ENCODE measurements at regions not wholly inside any gene's neighbourhood (a gene's known extent, or its start where the extent isn't known, plus 50 kb on each side); places are given as distances from the start of the nearest gene placed in this dataset.

GRCh38 chr6:166743406-166744222 lies 116.6 kb upstream of the RPS6KA2 start:
- Histone ChIP-seq H3K9ac (ENCODE audit: low read length) (no peak overlapping the region), H3K27me3 (ENCODE audit: control insufficient read depth, insufficient read depth, low read length) (no peaks in the 10 kb centered on the region), H3K36me3 (ENCODE audit: control insufficient read depth, low read depth, low read length) (no peaks in the 10 kb centered on the region), H3K9me3 (ENCODE audit: control insufficient read depth, low read depth, low read length) (no peaks in the 10 kb centered on the region), H3K4me1 (ENCODE audit: control insufficient read depth, low read depth, low read length) (peaks cover 13% of the 10 kb centered on the region), H3K27ac (ENCODE audit: low read length) (no peak overlapping the region), H3K4me3 (ENCODE audit: low read length) (no peak overlapping the region)

- H3K4me3 ChIP-seq (ENCODE audit: low read length), result no peak overlapping the region
- H3K27me3 ChIP-seq (ENCODE audit: control insufficient read depth, insufficient read depth, low read length), result no peaks in the 10 kb centered on the region
These were observed 115.9 kb upstream of the RPS6KA2 start for GRCh38 chr6:166742981-166743380.

GRCh38 chr6:166739976-166740318 lies 112.9 kb upstream of the RPS6KA2 start:
- H3K27me3 ChIP-seq (ENCODE audit: control insufficient read depth, insufficient read depth, low read length), result no peaks in the 10 kb centered on the region
- no peak overlapping the region for H3K9ac ChIP-seq (ENCODE audit: low read length)
- no peak overlapping the region for H3K27ac ChIP-seq (ENCODE audit: low read length)
- no peak overlapping the region for H3K4me3 ChIP-seq (ENCODE audit: low read length)
- no peaks in the 10 kb centered on the region for H3K36me3 ChIP-seq (ENCODE audit: control insufficient read depth, low read depth, low read length)
- H3K4me1 ChIP-seq (ENCODE audit: control insufficient read depth, low read depth, low read length), result peaks cover 7% of the 10 kb centered on the region
- no peaks in the 10 kb centered on the region for H3K9me3 ChIP-seq (ENCODE audit: control insufficient read depth, low read depth, low read length)

More at GRCh38 chr6:166742981-166743380, 115.9 kb upstream of the RPS6KA2 start:
- H3K9me3 ChIP-seq (ENCODE audit: control insufficient read depth, low read depth, low read length), result no peaks in the 10 kb centered on the region
- no peaks in the 10 kb centered on the region for H3K36me3 ChIP-seq (ENCODE audit: control insufficient read depth, low read depth, low read length)
- H3K9ac ChIP-seq (ENCODE audit: low read length), result no peak overlapping the region
- H3K4me1 ChIP-seq (ENCODE audit: control insufficient read depth, low read depth, low read length), result peaks cover 11% of the 10 kb centered on the region
- no peak overlapping the region for H3K27ac ChIP-seq (ENCODE audit: low read length)

GRCh38 chr6:166739117-166739975 lies 112.3 kb upstream of the RPS6KA2 start:
- Histone ChIP-seq H3K4me3 (ENCODE audit: low read length) (no peak overlapping the region), H3K36me3 (ENCODE audit: control insufficient read depth, low read depth, low read length) (no peaks in the 10 kb centered on the region), H3K27ac (ENCODE audit: low read length) (no peak overlapping the region), H3K4me1 (ENCODE audit: control insufficient read depth, low read depth, low read length) (peaks cover 7% of the 10 kb centered on the region), H3K27me3 (ENCODE audit: control insufficient read depth, insufficient read depth, low read length) (no peaks in the 10 kb centered on the region), H3K9me3 (ENCODE audit: control insufficient read depth, low read depth, low read length) (no peaks in the 10 kb centered on the region), H3K9ac (ENCODE audit: low read length) (no peak overlapping the region)

GRCh38 chr6:166738386-166739116 lies 111.5 kb upstream of the RPS6KA2 start:
- Histone ChIP-seq H3K9ac (ENCODE audit: low read length) (no peak overlapping the region), H3K9me3 (ENCODE audit: control insufficient read depth, low read depth, low read length) (no peaks in the 10 kb centered on the region), H3K36me3 (ENCODE audit: control insufficient read depth, low read depth, low read length) (no peaks in the 10 kb centered on the region), H3K4me1 (ENCODE audit: control insufficient read depth, low read depth, low read length) (peaks cover 7% of the 10 kb centered on the region), H3K4me3 (ENCODE audit: low read length) (no peak overlapping the region), H3K27me3 (ENCODE audit: control insufficient read depth, insufficient read depth, low read length) (no peaks in the 10 kb centered on the region), H3K27ac (ENCODE audit: low read length) (no peak overlapping the region)

GRCh38 chr6:166737261-166737660 lies 110.2 kb upstream of the RPS6KA2 start:
- Histone ChIP-seq H3K36me3 (ENCODE audit: control insufficient read depth, low read depth, low read length) (no peaks in the 10 kb centered on the region), H3K4me1 (ENCODE audit: control insufficient read depth, low read depth, low read length) (peaks cover 7% of the 10 kb centered on the region), H3K9ac (ENCODE audit: low read length) (no peak overlapping the region), H3K9me3 (ENCODE audit: control insufficient read depth, low read depth, low read length) (no peaks in the 10 kb centered on the region), H3K27me3 (ENCODE audit: control insufficient read depth, insufficient read depth, low read length) (no peaks in the 10 kb centered on the region), H3K27ac (ENCODE audit: low read length) (no peak overlapping the region), H3K4me3 (ENCODE audit: low read length) (no peak overlapping the region)

- H3K36me3 ChIP-seq (ENCODE audit: control insufficient read depth, low read depth, low read length), result no peaks in the 10 kb centered on the region
- H3K27ac ChIP-seq (ENCODE audit: low read length), result no peak overlapping the region
These were observed 109.6 kb upstream of the RPS6KA2 start for GRCh38 chr6:166736634-166737033.

GRCh38 chr6:166733900-166734299 lies 106.8 kb upstream of the RPS6KA2 start:
- no peaks in the 10 kb centered on the region for H3K9me3 ChIP-seq (ENCODE audit: control insufficient read depth, low read depth, low read length)
- H3K9ac ChIP-seq (ENCODE audit: low read length), result no peak overlapping the region
- no peak overlapping the region for H3K27ac ChIP-seq (ENCODE audit: low read length)
- H3K4me3 ChIP-seq (ENCODE audit: low read length), result no peak overlapping the region
- peaks cover 7% of the 10 kb centered on the region for H3K4me1 ChIP-seq (ENCODE audit: control insufficient read depth, low read depth, low read length)
- no peaks in the 10 kb centered on the region for H3K27me3 ChIP-seq (ENCODE audit: control insufficient read depth, insufficient read depth, low read length)
- H3K36me3 ChIP-seq (ENCODE audit: control insufficient read depth, low read depth, low read length), result no peaks in the 10 kb centered on the region

More at GRCh38 chr6:166736634-166737033, 109.6 kb upstream of the RPS6KA2 start:
- H3K4me3 ChIP-seq (ENCODE audit: low read length), result no peak overlapping the region
- H3K27me3 ChIP-seq (ENCODE audit: control insufficient read depth, insufficient read depth, low read length), result no peaks in the 10 kb centered on the region
- H3K9me3 ChIP-seq (ENCODE audit: control insufficient read depth, low read depth, low read length), result no peaks in the 10 kb centered on the region
- H3K9ac ChIP-seq (ENCODE audit: low read length), result no peak overlapping the region
- H3K4me1 ChIP-seq (ENCODE audit: control insufficient read depth, low read depth, low read length), result peaks cover 7% of the 10 kb centered on the region

- Histone ChIP-seq H3K4me1 (ENCODE audit: control insufficient read depth, low read depth, low read length) (no peaks in the 10 kb centered on the region), H3K9me3 (ENCODE audit: control insufficient read depth, low read depth, low read length) (no peaks in the 10 kb centered on the region), H3K9ac (ENCODE audit: low read length) (no peak overlapping the region), H3K36me3 (ENCODE audit: control insufficient read depth, low read depth, low read length) (no peaks in the 10 kb centered on the region), H3K4me3 (ENCODE audit: low read length) (no peak overlapping the region), H3K27ac (ENCODE audit: low read length) (no peak overlapping the region), H3K27me3 (ENCODE audit: control insufficient read depth, insufficient read depth, low read length) (no peaks in the 10 kb centered on the region)
These were observed 102.6 kb upstream of the RPS6KA2 start for GRCh38 chr6:166729658-166730057.

GRCh38 chr6:166728884-166729530 lies 102.0 kb upstream of the RPS6KA2 start:
- no peaks in the 10 kb centered on the region for H3K9me3 ChIP-seq (ENCODE audit: control insufficient read depth, low read depth, low read length)

GRCh38 chr6:166726201-166726600 lies 99.2 kb upstream of the RPS6KA2 start:
- Histone ChIP-seq H3K27me3 (ENCODE audit: control insufficient read depth, insufficient read depth, low read length) (no peaks in the 10 kb centered on the region), H3K9me3 (ENCODE audit: control insufficient read depth, low read depth, low read length) (no peaks in the 10 kb centered on the region), H3K9ac (ENCODE audit: low read length) (no peak overlapping the region)

More at GRCh38 chr6:166728884-166729530, 102.0 kb upstream of the RPS6KA2 start:
- Histone ChIP-seq H3K27ac (ENCODE audit: low read length) (no peak overlapping the region), H3K36me3 (ENCODE audit: control insufficient read depth, low read depth, low read length) (no peaks in the 10 kb centered on the region), H3K4me1 (ENCODE audit: control insufficient read depth, low read depth, low read length) (no peaks in the 10 kb centered on the region), H3K27me3 (ENCODE audit: control insufficient read depth, insufficient read depth, low read length) (no peaks in the 10 kb centered on the region), H3K4me3 (ENCODE audit: low read length) (no peak overlapping the region), H3K9ac (ENCODE audit: low read length) (no peak overlapping the region)

More at GRCh38 chr6:166726201-166726600, 99.2 kb upstream of the RPS6KA2 start:
- H3K27ac ChIP-seq (ENCODE audit: low read length), result no peak overlapping the region
- H3K36me3 ChIP-seq (ENCODE audit: control insufficient read depth, low read depth, low read length), result no peaks in the 10 kb centered on the region
- H3K4me1 ChIP-seq (ENCODE audit: control insufficient read depth, low read depth, low read length), result no peaks in the 10 kb centered on the region
- H3K4me3 ChIP-seq (ENCODE audit: low read length), result no peak overlapping the region

Measured in iPS-18a (cell line).